ENCODE measurements at regions not wholly inside any gene's neighbourhood (a gene's known extent, or its start where the extent isn't known, plus 50 kb on each side); places are given as distances from the start of the nearest gene placed in this dataset.

- in situ Hi-C loops (cut with MboI; ENCODE audit: low sequenced_read_pairs), result loop anchor here (25.0 kb wide), 1 partner anchor 109 kb away; no protein-coding TSS in a partner anchor
Measured at GRCh38 chr17:37796076-37796475, 51.2 kb upstream of the HNF1B start.

Measured in HL-60/S4 treated with phorbol 12-myristate 13-acetate at 8.2 ng/mL for 4 days and 3 days (cell line).